Adrenal gland (tissue), 5 donors: ENCODE measurements at regions not wholly inside any gene's neighbourhood (a gene's known extent, or its start where the extent isn't known, plus 50 kb on each side); places are given as distances from the start of the nearest gene placed in this dataset.
"Not testable (repeated sequence)": the region's sequence is repeated elsewhere in the genome, so short reads cannot be mapped to it uniquely, and the experiment has no call there.

ENCODE experiments used
- POLR2A ChIP-seq, 2 donors: fragments of 450-650 bp; IDR thresholded peaks; one replicate each; pipeline ENCODE4 v1.6.1; 2017; ENCODE audit warnings: antibody characterized with exemption in 2 of 2, mild to moderate bottlenecking in 2 of 2, moderate library complexity in 1 of 2
- TF ChIP-seq, protein P1 (sequence below), 6 experiments: fragments of 450-650 bp in 4 of 6; fragments of 200-600 bp in 2 of 6; sonication (generic) in 1 of 6; IDR thresholded peaks; 1 replicate in 5 of 6; 2 replicates in 1 of 6; pipeline versions ENCODE4 v1.5.1 to v1.8.0; 2016 to 2021; ENCODE audit warnings: antibody characterized with exemption in 6 of 6, mild to moderate bottlenecking in 2 of 6, moderate library complexity in 1 of 6
- donor health status: DM: no; HTN: no; CAD: no.

- not testable (repeated sequence) for TF ChIP-seq POLR2A (IDR thresholded peaks at IDR 0.05)
- TF ChIP-seq, protein P1, sequence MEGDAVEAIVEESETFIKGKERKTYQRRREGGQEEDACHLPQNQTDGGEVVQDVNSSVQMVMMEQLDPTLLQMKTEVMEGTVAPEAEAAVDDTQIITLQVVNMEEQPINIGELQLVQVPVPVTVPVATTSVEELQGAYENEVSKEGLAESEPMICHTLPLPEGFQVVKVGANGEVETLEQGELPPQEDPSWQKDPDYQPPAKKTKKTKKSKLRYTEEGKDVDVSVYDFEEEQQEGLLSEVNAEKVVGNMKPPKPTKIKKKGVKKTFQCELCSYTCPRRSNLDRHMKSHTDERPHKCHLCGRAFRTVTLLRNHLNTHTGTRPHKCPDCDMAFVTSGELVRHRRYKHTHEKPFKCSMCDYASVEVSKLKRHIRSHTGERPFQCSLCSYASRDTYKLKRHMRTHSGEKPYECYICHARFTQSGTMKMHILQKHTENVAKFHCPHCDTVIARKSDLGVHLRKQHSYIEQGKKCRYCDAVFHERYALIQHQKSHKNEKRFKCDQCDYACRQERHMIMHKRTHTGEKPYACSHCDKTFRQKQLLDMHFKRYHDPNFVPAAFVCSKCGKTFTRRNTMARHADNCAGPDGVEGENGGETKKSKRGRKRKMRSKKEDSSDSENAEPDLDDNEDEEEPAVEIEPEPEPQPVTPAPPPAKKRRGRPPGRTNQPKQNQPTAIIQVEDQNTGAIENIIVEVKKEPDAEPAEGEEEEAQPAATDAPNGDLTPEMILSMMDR (IDR thresholded peaks at IDR 0.05): not testable (repeated sequence)
These were observed 109.6 kb upstream of the NBPF11 start for GRCh38 chr1:148261684-148262083.
